ENCODE measurements at regions not wholly inside any gene's neighbourhood (a gene's known extent, or its start where the extent isn't known, plus 50 kb on each side); places are given as distances from the start of the nearest gene placed in this dataset.
A peak's percentile ranks its signal among the peaks of the same experiment; 100 is the strongest.

DNA sequence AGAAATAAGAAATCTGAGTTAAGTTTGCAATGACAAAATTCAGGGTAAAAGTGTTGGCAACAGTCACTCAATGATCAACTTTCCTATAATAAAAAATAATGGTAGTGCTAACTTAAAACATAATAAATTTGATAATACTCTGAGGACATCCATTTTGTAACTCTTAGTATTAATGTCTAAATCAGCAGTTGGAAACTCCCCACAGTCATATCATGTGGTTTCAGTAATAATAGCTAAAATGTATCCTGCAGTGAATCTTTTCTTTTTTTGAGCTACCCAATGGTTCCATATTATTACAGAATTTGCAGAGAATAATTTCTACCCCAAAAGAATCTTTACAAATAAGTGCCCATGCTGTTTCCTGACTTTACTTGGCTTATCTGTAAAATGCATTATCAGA, 286.7 kb downstream of the PTPRC start:
- H3K4me3 ChIP-seq (ENCODE audit: low read depth, low read length) = no peak overlapping the region
- no peak for DNase-seq (ENCODE audit: low read depth)
- TF ChIP-seq, protein P1, sequence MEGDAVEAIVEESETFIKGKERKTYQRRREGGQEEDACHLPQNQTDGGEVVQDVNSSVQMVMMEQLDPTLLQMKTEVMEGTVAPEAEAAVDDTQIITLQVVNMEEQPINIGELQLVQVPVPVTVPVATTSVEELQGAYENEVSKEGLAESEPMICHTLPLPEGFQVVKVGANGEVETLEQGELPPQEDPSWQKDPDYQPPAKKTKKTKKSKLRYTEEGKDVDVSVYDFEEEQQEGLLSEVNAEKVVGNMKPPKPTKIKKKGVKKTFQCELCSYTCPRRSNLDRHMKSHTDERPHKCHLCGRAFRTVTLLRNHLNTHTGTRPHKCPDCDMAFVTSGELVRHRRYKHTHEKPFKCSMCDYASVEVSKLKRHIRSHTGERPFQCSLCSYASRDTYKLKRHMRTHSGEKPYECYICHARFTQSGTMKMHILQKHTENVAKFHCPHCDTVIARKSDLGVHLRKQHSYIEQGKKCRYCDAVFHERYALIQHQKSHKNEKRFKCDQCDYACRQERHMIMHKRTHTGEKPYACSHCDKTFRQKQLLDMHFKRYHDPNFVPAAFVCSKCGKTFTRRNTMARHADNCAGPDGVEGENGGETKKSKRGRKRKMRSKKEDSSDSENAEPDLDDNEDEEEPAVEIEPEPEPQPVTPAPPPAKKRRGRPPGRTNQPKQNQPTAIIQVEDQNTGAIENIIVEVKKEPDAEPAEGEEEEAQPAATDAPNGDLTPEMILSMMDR (conservative IDR thresholded peaks at IDR 0.05; ENCODE audit: low read depth, low read length) = no peak

DNA sequence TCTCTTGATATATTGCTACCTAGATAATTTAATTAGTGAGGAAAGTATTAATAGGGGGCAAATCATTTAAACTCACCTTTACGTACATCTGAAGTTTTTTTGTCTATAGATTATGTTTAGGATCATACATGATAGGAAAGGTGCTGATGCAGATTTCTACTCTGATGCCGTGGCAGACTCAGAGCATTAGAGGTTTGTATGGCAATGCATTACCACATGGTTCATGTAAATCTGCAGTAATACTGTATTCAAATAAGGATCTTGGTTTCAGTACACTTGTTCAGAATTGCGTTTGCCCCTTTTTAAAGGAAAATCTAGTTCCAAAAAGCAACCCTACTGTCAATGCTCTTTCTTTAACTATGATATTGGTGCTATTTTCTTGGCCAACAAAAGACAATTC, 288.3 kb downstream of the PTPRC start:
- TF ChIP-seq, protein P1 (conservative IDR thresholded peaks at IDR 0.05; ENCODE audit: low read depth, low read length) = no peak
- H3K4me3 ChIP-seq (ENCODE audit: low read depth, low read length) = no peak overlapping the region
- no peak for DNase-seq (ENCODE audit: low read depth)

DNA sequence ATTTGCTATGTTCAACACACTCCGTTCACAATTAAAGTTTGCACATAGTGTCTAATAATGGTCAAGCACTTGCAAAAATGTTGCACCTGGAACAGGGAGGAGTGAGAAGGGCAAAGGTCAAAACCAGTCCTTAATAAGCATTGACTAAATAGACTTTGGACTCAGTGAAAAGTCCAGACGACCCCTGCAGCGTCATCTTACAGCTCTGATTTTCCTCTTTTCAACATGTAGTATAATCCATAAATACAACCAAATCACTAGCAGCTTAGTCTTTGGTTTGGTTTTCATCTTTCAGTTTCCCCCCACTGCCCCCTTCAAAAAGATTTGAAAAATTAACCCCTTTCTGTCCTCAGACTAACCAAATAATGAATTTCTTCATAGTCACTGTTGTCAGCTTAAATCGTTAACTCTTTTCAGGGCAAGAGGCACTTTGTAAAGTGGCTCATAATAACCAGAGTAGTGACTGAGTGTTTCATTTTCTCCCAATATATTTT, 290.3 kb downstream of the PTPRC start:
- H3K4me3 ChIP-seq (ENCODE audit: low read depth, low read length) = peak overlapping the region; percentile 17
- DNase-seq (ENCODE audit: low read depth) = no peak
- TF ChIP-seq, protein P1 (conservative IDR thresholded peaks at IDR 0.05; ENCODE audit: low read depth, low read length) = no peak

DNA sequence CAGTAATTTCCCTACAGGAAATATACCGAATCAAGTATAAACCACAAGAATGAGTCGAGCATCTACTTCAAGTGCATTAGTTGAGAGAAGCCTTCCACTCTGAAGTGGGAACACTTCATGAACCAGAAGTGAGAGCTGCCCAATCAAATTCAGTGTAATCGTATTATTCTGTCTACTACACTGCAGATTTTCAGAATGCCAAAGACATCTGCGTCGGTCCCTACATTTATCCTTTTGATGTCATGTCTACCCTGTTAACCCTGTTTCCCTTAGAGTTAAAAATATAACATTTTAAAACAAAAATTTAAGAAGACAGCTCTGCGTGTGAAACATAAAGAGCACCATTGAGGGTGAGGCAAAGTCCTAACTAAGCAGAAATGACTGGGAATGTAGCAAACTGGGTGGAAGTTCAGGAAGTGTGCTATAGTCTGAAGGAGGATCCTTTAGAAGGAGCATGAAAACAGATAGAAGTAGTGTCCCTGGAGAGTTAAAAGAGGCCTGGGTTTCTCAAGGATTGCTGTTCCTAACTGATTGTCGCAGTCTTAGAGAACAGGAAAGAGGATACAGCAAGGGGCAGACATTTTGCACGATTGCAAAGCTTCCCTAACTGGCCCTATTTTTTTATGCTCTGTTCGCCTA, 291.2 kb downstream of the PTPRC start:
- no peak for DNase-seq (ENCODE audit: low read depth)
- TF ChIP-seq, protein P1 (conservative IDR thresholded peaks at IDR 0.05; ENCODE audit: low read depth, low read length) = no peak
- peak overlapping the region; percentile 40 for H3K4me3 ChIP-seq (ENCODE audit: low read depth, low read length)

DNA sequence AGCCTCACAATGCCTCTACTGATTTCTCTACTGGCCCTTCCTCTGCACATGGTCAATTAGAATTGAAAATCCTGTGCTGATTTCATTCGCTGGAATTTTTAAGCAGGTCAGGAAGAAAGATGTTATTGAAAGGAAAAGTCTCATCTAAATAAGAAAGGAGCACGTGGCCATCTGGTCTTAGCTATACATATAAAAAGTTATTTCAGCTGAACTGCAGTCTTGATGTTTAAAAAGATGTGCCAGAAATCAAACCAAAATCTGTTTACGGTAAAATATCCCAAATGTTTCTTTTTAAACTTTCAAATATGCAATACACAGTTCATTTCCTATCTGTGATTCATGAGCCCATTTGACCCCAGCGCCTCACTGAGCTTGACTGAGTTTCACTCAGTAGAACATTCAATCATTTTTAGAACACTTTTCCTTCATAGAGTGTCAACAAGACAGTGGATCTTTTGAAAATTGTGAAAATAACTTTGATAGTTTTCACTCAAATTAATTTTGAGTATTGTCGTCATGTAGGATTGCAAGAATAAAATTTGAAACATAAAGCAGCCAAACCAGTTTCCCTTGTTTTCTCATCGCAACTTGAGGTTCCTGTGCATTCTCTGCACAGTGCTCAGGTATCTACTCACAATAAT, 293.6 kb downstream of the PTPRC start:
- no peak for DNase-seq (ENCODE audit: low read depth)
- peak overlapping the region; percentile 31 for H3K4me3 ChIP-seq (ENCODE audit: low read depth, low read length)
- TF ChIP-seq, protein P1 (conservative IDR thresholded peaks at IDR 0.05; ENCODE audit: low read depth, low read length) = no peak

DNA sequence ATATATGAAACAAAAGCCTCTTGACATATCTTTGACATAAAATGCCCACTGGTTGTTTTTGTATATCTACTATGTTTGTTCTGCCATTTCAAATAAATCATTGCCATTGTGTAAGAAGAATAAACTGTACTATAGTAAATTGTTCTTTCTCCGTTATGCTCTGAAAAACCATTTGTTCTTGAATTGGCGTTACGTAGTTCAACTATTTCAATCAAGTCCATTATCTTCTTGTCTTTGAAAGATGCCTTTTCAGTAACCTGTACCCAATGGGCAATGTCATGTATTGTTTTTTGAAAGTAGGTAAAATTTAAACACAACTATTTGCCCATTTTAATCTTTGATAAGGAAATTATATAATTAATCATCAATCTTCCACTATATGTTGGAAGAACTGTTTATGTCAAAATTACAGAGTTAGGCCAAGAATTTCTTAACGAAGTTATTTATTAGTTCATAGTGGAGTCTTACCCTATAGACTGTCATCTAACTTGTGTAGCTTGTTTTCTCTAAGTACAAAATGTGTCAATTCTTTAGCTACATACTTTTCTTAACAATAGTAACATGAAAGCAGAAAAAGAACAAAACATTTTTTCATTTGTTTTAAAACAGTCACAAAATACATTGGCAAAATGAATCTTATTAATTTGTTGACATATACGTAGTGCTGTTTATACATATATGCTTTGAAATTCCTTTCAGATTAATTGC, 294.8 kb downstream of the PTPRC start:
- peak overlapping the region; percentile 69 for H3K4me3 ChIP-seq (ENCODE audit: low read depth, low read length)

More for the DNA sequence above, 294.8 kb downstream of the PTPRC start:
- TF ChIP-seq, protein P1 (conservative IDR thresholded peaks at IDR 0.05; ENCODE audit: low read depth, low read length) = no peak
- DNase-seq (ENCODE audit: low read depth) = no peak

All from epithelial cell of proximal tubule (primary cell).